Smooth muscle cell of the brain vasculature (primary cell): ENCODE measurements at regions not wholly inside any gene's neighbourhood (a gene's known extent, or its start where the extent isn't known, plus 50 kb on each side); places are given as distances from the start of the nearest gene placed in this dataset.
"Not testable (repeated sequence)": the region's sequence is repeated elsewhere in the genome, so short reads cannot be mapped to it uniquely, and the experiment has no call there.

Source experiments
- DNase-seq: peaks from one replicate; pipeline ENCODE4 v3.0.0-alpha.2; 2012; ENCODE audit warnings: low read depth, low spot score

GRCh38 chr15:38809621-38810020 lies 245.0 kb upstream of the RASGRP1 start:
- DNase-seq = no peak

GRCh38 chr15:38810686-38811085 lies 246.1 kb upstream of the RASGRP1 start:
- DNase-seq = no peak

GRCh38 chr15:38814254-38814653 lies 249.6 kb upstream of the RASGRP1 start:
- not testable (repeated sequence) for DNase-seq

- DNase-seq = no peak
These were observed 250.3 kb upstream of the RASGRP1 start for GRCh38 chr15:38814891-38815290.

GRCh38 chr15:38817427-38818156 lies 253.0 kb upstream of the RASGRP1 start:
- DNase-seq = no peak

- no peak for DNase-seq
These were observed 253.7 kb upstream of the RASGRP1 start for GRCh38 chr15:38818157-38818790.

- no peak for DNase-seq
These were observed 254.9 kb upstream of the RASGRP1 start for GRCh38 chr15:38819387-38819950.

- DNase-seq = no peak
These were observed 258.6 kb upstream of the RASGRP1 start for GRCh38 chr15:38823263-38823662.

- no peak for DNase-seq
These were observed 260.1 kb upstream of the RASGRP1 start for GRCh38 chr15:38824719-38825118.

- no peak for DNase-seq
These were observed 262.3 kb upstream of the RASGRP1 start for GRCh38 chr15:38826880-38827279.

- no peak for DNase-seq
These were observed 263.5 kb upstream of the RASGRP1 start for GRCh38 chr15:38828031-38828532.

- DNase-seq = no peak
These were observed 264.5 kb upstream of the RASGRP1 start for GRCh38 chr15:38829086-38829485.

- no peak for DNase-seq
These were observed 277.6 kb upstream of the RASGRP1 start for GRCh38 chr15:38842226-38842625.

GRCh38 chr15:38843051-38843501 lies 278.5 kb upstream of the RASGRP1 start:
- peak; percentile 62 for DNase-seq

GRCh38 chr15:38843736-38844590 lies 279.3 kb upstream of the RASGRP1 start:
- no peak for DNase-seq

GRCh38 chr15:38844736-38845135 lies 280.1 kb upstream of the RASGRP1 start:
- DNase-seq = no peak

GRCh38 chr15:38846346-38846745 lies 281.7 kb upstream of the RASGRP1 start:
- DNase-seq = no peak

- DNase-seq = no peak
These were observed 283.1 kb upstream of the RASGRP1 start for GRCh38 chr15:38847666-38848065.

- no peak for DNase-seq
These were observed 284.4 kb upstream of the RASGRP1 start for GRCh38 chr15:38849046-38849445.

GRCh38 chr15:38852188-38852587 lies 287.6 kb upstream of the RASGRP1 start:
- DNase-seq = not testable (repeated sequence)

GRCh38 chr15:38853608-38854007 lies 289.0 kb upstream of the RASGRP1 start:
- no peak for DNase-seq

- no peak for DNase-seq
These were observed 289.9 kb upstream of the RASGRP1 start for GRCh38 chr15:38854506-38854905.
